Peyer's patch (tissue), 4 donors: ENCODE measurements at regions not wholly inside any gene's neighbourhood (a gene's known extent, or its start where the extent isn't known, plus 50 kb on each side); places are given as distances from the start of the nearest gene placed in this dataset.

Experiments
- CTCF ChIP-seq, 6 experiments: fragments of 450-650 bp in 4 of 6; fragments of 200-600 bp in 2 of 6; sonication (generic) in 1 of 6; IDR thresholded peaks; one replicate each; pipeline ENCODE4 v1.5.1; 2017 to 2019; ENCODE audit warnings: antibody characterized with exemption in 6 of 6, mild to moderate bottlenecking in 3 of 6, moderate library complexity in 1 of 6
- POLR2A ChIP-seq, 2 donors: fragments of 450-650 bp; IDR thresholded peaks; one replicate each; pipeline ENCODE4 v1.5.1; 2017; ENCODE audit warnings: antibody characterized with exemption in 2 of 2, mild to moderate bottlenecking in 2 of 2, moderate library complexity in 2 of 2

GRCh38 chr17:52336796-52337195 lies 178.3 kb upstream of the CA10 start:
- TF ChIP-seq CTCF (IDR thresholded peaks at IDR 0.05) (no peak), POLR2A (IDR thresholded peaks at IDR 0.05) (no peak)
